LHCN-M2 (cell line): ENCODE measurements at regions not wholly inside any gene's neighbourhood (a gene's known extent, or its start where the extent isn't known, plus 50 kb on each side); places are given as distances from the start of the nearest gene placed in this dataset.
A peak's percentile ranks its signal among the peaks of the same experiment; 100 is the strongest.
"Not testable (repeated sequence)": the region's sequence is repeated elsewhere in the genome, so short reads cannot be mapped to it uniquely, and the experiment has no call there.

ENCODE experiments used
- DNase-seq: peaks from one replicate; pipeline ENCODE4 v3.0.0-alpha.2; 2012; ENCODE audit warnings: low read depth

DNA sequence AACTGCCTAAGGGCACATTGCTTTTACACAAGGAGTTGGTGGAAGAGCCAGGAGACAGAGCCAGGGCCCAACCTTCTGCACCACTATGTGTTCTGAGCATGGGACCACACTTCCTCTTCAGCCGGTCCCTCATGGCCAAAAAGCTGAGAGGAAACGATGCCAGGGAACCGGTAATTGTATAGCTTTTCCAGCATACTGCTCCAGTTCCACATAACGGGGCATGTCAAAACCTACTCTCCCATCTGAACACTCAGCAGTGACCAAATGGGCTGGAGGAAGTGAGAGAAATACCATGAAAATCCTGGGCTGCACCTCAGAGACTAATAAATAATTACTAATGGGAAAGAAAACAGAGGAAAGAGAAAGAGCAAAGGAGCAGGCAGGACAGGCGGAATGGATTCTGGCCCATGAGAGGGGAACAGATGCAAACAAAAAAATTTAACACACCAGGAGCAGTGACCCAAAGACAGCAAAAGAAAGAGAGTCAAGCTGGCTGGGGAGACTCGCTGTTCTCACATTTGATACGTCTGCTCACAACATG, 52.0 kb upstream of the BMP2 start:
- no peak for DNase-seq

DNA sequence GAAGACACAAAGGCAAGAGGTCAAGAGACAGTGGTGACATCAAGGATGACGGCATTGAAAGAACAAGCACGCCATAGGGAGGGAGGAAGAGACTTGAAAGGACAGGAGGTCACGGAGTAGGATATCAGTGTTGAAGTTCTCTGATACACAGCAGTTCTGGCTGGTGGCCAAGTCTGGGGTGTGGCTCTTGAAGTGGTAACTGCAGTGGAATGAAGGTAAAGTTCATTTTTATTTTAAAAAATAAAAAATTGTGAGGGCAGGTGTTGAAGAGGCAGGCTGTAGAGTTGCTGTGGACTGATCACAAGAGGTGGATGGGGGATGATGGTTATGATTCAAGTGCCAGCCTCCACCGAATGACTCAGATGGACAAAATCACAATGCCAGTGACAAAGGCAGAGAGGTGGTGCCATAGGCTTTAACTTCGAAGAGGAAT, 53.2 kb upstream of the BMP2 start:
- DNase-seq: no peak

DNA sequence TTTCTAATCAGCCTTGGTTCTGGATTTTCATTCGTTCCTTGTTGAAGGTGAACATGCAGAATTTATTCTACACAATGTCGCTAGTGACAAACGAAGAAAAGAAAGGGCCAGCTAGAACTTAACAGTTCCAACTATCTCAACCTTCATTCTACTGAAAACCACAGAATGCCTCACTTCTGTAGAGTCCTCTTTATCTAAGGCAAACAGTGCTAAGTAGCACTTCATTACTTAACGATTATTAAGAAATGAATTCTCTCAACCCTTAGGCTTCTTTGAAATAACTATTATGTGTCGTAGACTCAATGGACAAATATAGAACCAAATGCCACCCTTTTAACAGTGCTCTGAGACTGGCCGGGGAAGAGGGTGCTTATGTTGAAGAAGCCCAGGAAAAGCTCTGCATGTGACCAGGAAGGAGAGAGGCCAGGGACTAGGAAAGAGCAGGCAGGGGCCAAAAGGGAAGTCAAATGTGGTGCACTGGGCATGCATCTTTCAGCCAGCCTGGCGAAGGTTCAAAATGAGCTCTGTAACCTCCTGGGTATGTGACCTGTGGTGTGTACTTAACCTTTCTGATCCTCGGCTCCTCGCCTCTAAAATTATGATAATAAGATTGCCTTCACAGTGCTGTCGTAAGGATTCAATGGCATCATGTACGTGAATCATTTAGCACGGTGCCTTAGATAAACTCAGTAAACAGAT, 55.4 kb upstream of the BMP2 start:
- DNase-seq: no peak

DNA sequence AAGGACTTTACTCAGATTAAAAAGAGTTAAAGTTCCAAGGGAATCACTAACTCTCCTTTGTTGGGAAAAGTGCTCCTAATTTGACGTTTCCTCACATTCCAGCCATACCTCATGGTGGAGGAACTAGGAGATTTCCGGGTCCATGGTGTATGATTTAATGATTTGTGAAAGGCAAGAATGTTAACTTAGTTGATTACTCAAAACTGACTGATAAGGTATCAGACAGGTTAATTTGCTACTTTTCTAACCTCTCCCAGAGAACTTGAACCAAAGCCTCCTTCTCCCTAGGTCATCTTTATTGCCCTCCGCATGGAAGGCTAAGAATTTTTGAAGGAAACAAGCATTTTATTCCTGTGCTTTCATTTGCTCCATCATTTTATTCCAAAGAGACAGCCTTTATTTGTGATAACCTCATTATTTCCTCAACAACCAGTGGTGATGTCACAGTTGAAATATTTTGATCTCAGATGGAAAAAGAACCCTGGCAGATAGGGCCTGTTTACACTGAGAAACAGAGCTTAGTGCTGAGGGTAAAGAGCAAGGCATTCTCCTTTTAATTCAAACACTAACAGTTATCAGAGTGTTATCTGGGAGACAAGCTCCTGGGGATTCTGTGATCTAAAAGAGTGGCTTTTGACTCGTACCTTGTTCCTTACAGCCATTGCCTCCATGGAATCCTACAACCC, 57.4 kb upstream of the BMP2 start:
- no peak for DNase-seq

DNA sequence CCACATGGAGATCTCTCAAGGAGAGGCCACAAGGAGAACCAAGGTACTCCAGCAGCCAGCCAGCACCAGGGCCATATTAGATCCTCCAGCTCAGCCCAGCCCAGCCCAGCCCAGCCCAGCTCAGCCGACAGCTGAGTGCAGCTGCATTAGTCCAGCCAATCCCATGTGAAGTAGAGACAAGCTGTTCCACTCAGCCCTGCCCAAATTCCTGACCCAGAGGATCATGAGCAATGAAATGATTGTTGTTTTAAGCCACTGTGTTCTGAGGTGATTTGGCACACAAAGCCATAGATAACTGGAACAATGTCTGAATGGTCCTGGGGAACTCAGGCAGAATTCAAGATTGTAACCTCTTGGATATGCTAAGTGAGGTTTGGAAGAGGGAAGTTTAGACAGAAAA, 59.5 kb upstream of the BMP2 start:
- peak; percentile 83 for DNase-seq

DNA sequence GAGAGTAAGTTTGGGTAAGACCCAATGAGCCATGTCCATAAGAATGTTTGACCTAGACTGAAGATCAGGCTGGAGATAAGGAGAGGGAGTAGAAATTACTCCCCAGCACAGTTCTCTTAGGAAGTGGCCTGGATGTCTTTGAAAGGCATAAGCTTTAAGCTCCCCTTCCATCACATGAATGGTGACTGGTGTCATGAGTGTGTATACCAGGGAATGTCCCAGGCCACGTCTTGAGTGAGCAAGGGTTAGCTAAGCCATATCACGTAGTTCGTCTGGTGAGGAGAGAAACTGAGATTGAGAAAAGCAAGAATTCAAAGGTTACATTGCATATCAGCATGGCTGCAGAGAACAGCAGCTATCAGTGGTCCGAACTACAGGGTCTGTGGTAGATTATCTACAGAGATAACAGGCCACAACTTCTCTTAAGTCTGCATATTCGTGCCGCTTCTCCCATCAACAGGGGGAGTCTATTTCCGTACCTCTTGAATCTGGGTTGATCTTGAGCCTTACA, 60.1 kb upstream of the BMP2 start:
- DNase-seq: no peak

DNA sequence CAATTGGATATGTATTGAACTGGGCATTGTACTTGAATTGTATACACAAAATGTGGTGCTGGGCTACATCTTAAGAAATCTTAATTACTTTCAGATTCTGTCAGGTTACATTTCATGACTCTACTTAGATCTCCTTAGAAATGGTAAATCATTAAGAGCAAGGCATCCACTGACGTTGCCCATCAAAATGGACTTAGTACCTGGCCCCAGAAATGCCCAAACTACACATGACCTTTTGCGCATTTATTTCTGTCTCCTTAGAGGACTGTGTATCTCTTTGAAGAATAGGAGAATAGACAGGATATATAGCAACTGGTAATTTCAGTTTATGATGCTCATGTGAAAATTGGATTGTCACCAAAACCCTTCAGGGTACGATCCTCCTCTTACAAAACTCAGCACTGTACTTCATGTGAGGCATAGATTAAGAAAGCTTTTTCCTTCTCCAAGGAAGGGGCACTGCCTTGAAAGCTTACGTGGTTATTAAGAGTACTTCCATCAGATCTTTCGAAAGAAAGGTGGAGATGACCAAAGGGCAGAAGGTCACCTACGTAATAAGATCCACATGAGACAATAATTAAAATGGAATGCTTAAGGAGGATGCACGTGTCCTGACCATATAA, 61.4 kb upstream of the BMP2 start:
- DNase-seq: no peak

DNA sequence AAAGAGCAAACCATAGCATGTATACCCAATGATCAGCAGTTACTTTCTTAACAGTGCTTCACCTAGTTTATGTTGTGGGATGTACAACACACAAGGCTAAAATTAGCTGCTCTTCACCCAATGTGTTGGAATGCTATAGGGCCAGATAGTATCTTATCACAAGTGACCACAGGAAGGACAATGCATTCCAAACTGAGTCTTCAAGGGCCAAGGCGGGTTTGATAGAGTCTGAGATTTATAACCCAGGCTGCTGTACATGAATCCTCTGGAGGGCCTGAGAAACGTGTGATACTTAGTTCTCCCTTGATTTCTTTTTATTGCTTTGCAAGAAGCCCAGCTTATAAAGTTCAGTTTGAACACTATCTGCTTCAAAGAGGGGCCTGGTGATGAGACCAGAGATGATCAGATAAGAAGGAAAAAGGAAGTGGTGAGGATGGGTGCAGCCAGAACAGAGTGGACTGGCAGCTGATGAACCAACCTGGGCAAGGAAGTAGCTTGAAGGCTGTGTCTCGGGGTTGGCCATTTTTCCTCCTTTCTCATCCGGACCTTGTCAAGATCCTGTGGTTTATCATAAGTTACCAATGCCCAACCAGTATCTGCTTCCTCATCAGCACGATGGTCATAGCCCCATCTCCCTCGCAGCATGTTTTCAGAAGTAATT, 62.2 kb upstream of the BMP2 start:
- DNase-seq: peak; percentile 11

DNA sequence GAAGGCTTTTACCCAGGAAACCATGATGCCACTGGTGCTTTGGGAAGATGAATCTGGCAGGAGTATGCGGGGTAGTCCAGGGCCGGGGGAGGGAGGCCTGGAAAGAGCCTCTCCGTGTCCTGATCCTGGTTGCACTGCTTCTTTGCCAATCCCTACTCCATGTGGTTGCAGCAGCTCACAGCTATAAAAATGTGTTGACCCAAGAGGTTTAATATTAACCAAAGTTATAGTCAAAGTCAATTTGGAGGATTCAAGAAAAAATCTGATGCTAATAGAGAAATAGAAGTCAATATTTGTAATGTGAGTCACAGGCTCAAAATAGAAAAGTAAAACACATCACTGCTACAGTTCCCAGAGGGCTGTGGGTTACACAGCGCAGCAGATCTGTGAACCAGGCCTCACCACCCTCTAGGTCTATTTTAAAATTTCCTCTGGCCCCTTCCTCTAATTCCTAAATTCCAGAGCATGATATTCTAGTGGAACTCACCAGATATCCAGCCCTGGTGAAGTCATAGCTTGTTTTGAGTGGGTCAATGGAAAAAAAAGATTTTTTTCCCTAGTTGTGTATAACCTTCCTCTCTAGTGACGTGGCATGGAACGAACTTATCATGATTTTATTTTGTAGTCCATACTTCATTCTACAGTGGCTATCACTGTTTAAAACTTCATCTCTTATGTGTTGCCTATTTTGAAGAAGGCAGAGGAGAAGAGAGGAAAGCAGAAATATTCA, 63.2 kb upstream of the BMP2 start:
- peak; percentile 71 for DNase-seq

DNA sequence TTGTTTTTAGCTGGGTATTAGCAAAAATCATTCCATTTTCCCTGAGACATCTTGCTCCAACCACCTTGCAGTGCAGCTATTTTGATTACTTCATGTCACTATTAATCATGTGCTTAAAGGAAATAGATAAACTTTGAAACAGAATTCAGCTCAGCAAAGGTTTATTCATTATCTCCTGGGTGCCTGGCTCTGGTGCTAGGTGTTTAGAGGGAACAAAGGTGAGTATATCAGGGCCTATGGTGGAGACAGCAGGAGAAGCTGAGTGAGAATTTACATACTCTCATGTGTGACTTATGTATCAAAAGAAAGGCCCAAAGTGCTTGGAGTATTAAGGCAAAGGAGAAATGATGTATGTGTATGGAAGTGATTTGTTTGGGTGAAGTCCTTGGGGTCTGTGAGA, 63.8 kb upstream of the BMP2 start:
- no peak for DNase-seq

DNA sequence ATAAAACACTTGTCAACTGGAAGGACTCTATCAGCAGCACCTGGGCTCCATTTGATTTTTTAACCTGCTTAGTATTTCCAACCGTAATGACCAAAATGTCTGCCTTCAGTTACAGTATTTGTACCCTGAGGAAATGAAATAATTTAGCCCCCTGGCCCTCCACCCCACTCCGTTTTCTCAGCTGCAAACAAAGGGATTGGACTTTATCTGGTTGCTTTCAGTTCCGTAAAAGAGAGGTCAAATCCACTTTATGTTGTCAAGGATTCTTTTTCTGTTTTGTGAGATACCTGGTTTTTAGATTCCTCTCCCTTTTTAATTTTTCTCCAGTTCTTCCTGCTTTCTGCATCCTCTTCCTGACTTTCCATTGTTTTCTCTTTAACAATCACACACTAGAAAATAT, 64.4 kb upstream of the BMP2 start:
- DNase-seq: no peak

DNA sequence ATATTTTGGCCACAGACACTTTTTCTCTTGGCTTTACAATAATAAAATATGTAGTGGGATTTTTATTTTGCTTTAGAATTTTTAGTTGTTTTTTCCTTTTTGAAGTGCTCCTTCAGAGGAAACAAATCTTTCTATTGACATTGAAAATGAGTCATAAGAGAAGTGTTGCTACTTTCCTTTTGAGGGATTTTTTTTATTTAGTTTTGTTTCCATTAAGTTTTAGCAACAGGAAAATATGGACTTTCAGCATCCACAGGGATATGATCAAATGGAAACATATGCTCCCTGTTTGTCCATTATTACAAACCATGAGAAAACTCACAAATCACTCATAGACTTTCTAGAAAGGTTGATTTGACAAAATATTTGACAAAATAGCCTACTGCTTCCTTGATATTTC, 65.3 kb upstream of the BMP2 start:
- DNase-seq: no peak

DNA sequence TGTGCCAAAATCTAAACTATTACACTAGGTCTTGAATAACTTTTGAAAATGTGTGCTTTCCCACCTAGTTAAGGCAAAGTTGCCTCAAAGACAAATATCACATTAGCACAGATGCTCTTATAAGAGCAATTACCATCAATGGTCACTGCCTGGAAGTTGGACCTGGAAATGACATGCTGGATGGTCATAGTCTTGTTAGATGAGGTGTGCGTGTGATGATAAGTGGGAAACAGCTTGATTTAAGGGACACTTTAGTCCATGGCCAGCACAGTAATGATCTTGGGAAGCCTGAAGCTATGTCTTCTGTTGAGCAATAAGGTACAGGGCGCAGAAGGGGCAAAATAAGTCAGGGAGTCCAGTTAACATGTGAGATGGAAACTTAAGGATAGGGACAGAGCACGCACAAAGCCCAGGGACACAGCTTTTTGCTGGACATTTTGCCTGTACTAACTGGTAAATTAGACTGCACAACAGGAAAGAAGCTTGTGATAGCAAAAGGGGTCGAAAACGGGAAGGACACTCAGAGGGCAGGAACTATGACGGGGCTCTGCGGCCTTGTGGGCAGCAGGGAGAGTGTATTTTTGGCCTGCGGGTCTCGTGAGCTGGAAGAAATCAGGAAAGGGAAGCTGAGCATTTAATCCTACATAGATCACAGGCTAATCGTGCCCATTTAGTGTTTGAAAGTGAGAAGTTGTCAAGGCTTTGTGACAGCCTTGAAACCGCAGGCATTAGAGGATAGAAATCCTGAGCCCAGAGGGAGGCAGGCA, 66.7 kb upstream of the BMP2 start:
- no peak for DNase-seq

DNA sequence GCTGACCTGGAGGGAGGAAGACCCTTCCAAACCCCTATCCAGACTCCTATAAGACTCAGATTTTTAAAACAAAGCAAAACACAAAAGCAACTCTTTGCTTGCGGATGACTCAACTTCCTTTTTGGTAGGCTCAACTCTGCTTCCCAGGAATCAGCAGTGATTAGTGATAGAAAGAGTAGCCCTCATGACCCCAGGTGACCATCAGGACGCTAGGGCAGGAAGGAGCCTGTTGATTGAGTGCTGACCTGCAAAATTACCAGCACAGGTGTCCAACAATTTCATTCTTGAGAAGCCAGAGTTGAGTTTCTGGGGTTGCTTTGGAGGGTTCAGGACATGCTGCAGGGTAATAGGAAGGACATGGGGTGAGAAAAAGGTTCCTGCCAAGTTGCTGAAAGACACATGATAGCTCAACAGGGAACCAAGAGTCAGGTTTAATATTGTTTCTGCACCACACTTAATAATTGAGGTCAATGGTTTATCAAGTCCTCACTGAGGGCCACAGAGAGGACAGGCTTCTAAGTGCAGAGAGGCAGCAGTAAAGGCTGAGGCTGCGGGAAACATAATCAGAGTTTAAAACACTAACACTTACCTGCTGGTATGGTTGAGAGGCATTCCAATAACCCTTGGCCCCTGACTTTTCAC, 67.4 kb upstream of the BMP2 start:
- DNase-seq: no peak

DNA sequence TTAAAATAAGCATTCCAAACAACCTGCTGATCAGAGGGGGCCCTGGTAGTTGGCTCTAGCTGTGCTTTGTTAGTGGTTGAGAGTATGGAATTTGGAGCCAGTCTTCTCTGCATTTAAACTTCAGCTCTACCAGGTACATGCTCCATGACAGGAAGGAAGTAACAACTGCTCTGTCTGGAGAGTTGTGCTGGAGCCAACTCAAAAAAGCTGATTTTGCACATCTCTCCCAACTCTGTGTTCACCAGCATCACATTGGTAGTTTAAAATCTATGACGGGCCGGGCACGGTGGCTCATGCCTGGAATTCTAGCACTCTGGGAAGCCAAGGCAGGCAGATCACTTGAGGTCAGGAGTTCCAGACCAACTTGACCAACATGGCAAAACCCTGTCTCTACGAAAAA, 68.8 kb upstream of the BMP2 start:
- no peak for DNase-seq

DNA sequence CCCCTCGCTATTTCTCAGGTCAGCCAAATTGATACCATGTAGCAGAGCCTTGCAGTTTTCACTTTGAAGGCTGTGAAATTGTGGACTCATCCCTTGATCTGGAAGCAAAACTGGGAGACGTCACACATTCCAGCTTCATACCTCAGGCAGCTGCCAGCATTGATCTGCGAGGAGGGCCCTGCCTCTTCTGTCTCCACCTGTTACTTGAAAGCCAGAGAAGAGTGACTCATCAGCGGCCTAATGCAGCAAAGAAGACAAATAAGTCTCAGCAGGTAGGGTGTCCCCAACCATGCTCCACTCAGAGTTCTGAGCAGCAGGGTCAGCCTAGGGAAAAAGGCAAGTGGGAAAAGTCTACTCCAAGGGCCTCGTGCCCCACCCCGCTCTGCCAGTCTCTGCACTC, 69.4 kb upstream of the BMP2 start:
- peak; percentile 78 for DNase-seq

DNA sequence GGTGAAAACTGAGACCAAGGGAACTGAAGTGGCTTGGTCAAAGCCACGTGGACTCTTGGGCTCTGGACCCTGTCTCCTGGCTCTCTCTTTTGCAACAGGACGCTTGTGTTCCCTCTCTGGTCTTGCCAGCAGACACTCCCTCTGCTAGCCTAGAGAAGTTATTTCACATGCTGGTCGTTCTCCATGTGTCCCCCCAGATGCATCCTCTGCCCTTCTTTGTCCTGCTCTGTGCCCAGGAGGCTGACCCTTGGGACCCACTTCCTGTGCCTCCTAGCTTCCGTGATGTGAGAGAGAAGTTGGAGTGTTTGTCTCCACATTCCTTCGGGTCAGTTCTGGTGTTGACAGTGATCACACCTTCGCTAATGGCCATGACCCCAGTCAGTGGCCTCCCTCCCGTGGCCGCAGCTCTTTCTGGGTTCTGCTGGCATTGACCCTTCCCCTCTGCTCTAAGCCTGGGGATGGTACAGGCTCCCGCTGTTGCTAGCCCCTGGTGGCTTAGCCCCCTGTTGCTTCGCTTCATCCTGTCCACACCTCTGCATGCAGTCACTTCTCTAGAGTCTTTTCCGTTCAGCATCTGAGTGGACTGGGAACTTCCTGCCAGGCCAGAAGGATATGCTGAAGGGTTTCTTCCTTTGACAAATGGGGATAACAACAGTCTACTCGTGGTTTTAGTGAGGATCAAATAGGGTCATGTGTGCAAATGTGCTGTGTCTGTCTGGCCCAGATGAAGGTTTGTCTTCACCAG, 70.1 kb upstream of the BMP2 start:
- DNase-seq: no peak

DNA sequence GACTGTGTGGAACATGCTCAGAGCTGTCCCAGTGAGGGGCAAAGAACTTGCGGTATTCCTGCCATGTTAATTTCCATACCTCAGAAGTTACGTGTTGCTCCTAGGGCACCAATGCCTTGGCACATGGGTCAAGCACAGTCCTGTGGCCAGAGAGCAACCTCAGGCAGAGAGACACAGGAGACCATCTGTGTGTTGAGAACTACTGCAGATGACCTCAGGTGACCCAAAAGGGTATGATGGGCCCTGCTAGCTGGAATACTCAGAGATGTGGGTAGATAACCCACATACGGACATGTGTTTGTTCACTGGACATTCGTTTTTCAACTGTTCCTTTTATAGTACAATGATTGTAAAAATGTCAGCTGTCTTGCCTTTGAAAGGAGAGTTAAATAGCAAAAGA, 71.5 kb upstream of the BMP2 start:
- DNase-seq: no peak

DNA sequence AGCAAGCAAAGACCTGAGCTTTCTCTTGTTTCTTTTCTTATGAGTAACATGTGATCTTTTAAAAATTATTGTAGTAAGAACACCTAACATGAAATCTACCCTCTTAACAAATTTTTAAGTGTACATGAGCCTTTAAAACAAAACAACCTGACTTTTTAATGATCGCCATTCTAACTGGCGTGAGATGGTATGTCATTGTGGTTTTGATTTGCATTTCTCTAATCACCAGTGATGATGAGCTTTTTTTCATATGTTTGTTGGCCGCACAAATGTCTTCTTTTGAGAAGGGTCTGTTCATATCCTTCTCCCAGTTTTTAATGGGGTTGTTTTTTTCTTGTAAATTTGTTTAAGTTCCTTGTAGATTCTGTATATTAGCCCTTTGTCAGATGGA, 73.7 kb upstream of the BMP2 start:
- DNase-seq: not testable (repeated sequence)
